ENCODE measurements at regions not wholly inside any gene's neighbourhood (a gene's known extent, or its start where the extent isn't known, plus 50 kb on each side); places are given as distances from the start of the nearest gene placed in this dataset.
"Not testable (repeated sequence)": the region's sequence is repeated elsewhere in the genome, so short reads cannot be mapped to it uniquely, and the experiment has no call there.

DNA sequence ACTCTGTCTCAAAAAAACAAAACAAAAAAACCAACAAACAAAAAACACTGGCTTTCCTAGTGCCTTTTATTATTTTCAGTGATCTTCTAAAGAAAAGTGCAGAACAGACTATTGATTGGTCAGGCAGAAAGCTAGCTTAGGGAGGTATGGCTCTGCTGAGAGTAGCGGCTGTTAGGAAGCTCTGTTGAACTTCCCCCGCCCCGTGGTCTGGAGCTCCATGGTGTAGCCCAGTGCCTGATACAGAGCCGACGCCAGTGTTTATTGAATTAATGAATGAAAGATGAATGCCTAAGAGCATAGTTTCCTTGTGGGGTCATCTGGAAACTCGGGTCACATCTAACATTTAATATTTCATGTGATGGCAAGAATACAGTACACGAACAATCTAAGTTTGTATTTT is 90.5 kb upstream of the ARMC3 start:
- FAIRE-seq (no peak), DNase-seq (ENCODE audit: insufficient read length, low spot score) (no peak)
- TF ChIP-seq, protein P1, sequence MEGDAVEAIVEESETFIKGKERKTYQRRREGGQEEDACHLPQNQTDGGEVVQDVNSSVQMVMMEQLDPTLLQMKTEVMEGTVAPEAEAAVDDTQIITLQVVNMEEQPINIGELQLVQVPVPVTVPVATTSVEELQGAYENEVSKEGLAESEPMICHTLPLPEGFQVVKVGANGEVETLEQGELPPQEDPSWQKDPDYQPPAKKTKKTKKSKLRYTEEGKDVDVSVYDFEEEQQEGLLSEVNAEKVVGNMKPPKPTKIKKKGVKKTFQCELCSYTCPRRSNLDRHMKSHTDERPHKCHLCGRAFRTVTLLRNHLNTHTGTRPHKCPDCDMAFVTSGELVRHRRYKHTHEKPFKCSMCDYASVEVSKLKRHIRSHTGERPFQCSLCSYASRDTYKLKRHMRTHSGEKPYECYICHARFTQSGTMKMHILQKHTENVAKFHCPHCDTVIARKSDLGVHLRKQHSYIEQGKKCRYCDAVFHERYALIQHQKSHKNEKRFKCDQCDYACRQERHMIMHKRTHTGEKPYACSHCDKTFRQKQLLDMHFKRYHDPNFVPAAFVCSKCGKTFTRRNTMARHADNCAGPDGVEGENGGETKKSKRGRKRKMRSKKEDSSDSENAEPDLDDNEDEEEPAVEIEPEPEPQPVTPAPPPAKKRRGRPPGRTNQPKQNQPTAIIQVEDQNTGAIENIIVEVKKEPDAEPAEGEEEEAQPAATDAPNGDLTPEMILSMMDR (IDR thresholded peaks at IDR 0.05; ENCODE audit: insufficient read depth, missing control alignments), result no peak

DNA sequence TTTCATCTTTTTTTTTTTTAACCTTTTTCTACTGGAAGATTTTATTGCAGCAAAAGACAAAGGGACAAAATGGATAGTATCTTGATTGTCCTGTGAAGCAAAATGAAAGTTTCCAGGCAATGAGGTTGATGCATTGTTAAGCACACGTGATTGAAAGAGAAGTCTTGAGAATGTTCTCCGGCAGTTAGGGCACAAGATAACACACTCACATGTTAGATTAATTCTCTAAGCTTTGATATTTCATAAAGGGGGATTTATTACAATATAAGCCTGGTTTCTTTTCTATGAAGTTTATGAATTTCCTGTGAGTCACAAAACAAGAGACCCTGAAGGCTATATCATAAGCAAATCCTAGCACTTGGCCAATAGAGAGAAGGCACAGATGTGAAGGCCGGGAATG is 93.4 kb upstream of the ARMC3 start:
- FAIRE-seq (no peak), DNase-seq (ENCODE audit: insufficient read length, low spot score) (no peak)
- TF ChIP-seq, protein P1 (IDR thresholded peaks at IDR 0.05; ENCODE audit: insufficient read depth, missing control alignments), result no peak

DNA sequence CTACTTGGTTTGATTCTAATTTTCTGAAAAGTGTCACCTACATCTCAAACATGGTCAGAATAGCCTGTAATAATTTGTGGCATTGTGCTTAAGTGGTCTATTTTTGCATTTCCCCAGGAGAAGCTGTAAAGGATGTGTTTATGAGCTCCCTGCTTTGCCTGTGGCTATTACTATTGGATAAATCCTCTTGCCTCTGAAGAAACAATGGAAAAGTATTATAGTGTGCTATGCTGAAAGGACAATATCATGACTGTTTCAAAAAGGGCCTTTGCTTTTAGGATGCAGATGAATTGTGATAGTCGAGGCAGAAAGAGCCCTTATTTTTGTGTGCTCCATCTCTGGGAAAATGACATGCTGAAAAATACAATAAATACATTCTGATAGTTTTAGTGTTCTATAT is 94.1 kb upstream of the ARMC3 start:
- TF ChIP-seq, protein P1 (IDR thresholded peaks at IDR 0.05; ENCODE audit: insufficient read depth, missing control alignments), result no peak
- FAIRE-seq, result no peak
- DNase-seq (ENCODE audit: insufficient read length, low spot score), result no peak

DNA sequence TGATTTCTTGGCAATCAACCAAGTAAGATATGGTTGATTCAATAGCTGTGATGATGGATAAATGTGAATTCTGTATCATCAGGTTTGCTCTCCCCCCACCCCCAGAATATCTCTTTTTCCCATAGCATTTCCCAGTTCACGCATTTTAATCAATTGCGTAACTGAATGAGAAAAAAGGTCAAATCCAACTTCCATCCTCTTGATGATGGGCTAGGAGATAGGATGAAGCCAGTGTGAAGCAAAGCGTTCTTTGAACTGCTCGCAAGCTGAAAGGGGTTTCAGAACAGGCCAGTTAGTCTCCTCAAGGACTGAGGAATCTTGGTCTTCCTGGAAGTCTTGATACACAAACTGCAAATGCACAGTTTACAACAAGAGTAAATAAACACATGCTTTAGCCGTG is 94.5 kb upstream of the ARMC3 start:
- FAIRE-seq, result no peak
- TF ChIP-seq, protein P1 (IDR thresholded peaks at IDR 0.05; ENCODE audit: insufficient read depth, missing control alignments), result no peak
- no peak for DNase-seq (ENCODE audit: insufficient read length, low spot score)

DNA sequence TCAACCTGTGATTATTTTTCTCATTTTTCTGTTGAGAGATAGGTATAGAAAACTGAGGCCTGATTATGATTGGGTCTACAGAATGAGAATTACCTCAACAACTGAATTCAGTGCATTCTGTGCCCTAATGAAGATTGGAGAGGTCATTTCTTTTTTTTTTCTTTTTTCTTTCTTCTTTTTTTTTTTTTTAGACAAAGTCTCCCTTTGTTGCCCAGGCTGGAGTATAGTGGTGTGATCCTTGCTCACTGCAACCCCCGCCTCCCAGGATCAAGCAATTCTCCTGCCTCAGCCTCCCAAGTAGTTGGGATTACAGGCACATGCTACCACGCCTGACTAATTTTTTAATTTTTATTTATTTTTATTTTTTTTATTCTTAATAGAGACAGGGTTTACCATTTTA is 95.0 kb upstream of the ARMC3 start:
- TF ChIP-seq, protein P1 (IDR thresholded peaks at IDR 0.05; ENCODE audit: insufficient read depth, missing control alignments), result no peak
- FAIRE-seq (no peak), DNase-seq (ENCODE audit: insufficient read length, low spot score) (no peak)

DNA sequence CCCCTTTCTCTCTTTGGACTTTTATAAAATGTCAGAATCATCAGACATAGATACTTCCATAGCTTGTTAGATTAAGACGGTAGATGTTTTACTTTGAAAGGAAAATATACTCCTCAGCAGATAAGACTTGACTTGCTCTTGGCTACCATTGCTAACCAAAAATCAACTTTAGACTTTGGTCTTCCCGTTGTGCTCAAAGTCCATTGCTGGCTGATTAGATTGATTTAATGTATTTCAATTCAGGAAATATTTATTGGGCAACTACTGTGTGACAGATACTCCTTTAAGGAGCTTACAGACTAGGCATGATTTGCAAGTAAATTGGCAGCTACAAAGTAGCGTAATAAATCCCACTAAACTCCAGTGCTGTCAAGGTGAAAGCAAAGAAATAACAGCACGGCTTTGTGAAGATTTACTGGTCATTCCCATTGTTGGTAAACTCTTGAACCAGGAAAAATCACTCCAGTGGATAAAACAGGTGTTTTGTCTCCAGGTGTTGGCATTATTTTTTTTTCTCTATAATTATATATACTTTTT is 95.7 kb upstream of the ARMC3 start:
- no peak for FAIRE-seq
- DNase-seq (ENCODE audit: insufficient read length, low spot score), result peak; percentile 21
- TF ChIP-seq, protein P1 (IDR thresholded peaks at IDR 0.05; ENCODE audit: insufficient read depth, missing control alignments), result no peak

DNA sequence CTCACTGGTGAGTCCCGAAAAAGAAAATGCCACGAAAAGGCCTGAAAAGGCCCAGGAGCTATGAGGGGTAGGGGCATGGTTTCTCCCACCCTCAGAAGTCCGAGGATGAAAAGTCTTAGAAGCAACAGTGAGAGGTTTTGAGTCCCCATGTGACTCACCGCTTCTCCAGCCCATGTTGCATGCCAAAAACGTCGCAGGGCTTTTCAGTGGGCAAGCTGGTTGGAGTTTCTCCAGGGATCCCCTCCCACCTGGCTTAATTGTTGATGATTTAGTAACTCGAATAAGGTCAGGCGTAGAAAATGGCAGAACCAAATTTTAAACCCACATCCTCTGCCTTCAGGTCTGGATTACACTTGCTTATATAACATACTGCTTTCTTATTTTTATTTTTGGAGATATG is 96.3 kb upstream of the ARMC3 start:
- FAIRE-seq, result no peak
- TF ChIP-seq, protein P1 (IDR thresholded peaks at IDR 0.05; ENCODE audit: insufficient read depth, missing control alignments), result no peak
- DNase-seq (ENCODE audit: insufficient read length, low spot score), result no peak

DNA sequence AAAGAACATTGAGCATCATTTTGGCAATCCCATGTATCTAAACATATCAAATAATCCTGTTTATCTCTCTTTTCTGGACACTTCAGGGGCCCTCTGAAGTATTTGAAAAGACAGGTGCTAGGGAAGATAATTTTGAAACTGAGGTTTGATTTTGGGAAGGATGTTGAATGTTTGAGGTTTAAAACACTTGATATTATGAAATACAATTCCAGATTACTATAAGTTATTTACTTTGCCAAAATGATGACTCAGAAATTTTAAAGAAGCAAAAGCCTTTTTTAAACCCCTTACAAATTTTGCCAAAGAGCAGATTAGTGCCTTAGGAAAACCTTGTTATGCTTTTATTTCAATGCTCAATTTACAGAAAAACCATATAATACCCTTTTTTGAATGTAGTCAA is 99.1 kb upstream of the ARMC3 start:
- DNase-seq (ENCODE audit: insufficient read length, low spot score); FAIRE-seq: not testable (repeated sequence)

All from D721Med (cell line).